Heart left ventricle (tissue), 13 donors: ENCODE measurements at regions not wholly inside any gene's neighbourhood (a gene's known extent, or its start where the extent isn't known, plus 50 kb on each side); places are given as distances from the start of the nearest gene placed in this dataset.

Experiments
- CTCF ChIP-seq, 12 donors: fragments of 200-600 bp; sonication (generic) in 4 of 12; IDR thresholded peaks; one replicate each; pipeline versions ENCODE4 v1.5.0 to v1.8.0; 2018 to 2022; ENCODE audit warnings: antibody characterized with exemption in 12 of 12, mild to moderate bottlenecking in 5 of 12
- POLR2A ChIP-seq, 2 donors: fragments of 450-650 bp; IDR thresholded peaks; one replicate each; pipeline ENCODE4 v1.6.1; 2017; ENCODE audit warnings: antibody characterized with exemption in 2 of 2, mild to moderate bottlenecking in 2 of 2, moderate library complexity in 2 of 2
- donor health status: ischemic (EF 13 %, LVEDD 7.1; RV severe dilation, severe dysfunction).
- donor health status: DM: no; HTN: yes; CAD: no.
- donor health status: DM: no; HTN: no; CAD: no.
- donor health status: ischemic (EF 25% LVEDD 6.9; RV normal size, moderate dysfunction).
- donor health status: ischemic (EF 25% LVEDD 5.7; RV mildly dilated, moderate dysfunction).
- donor health status: ischemic (EF 35%, LVEDD 5.7; RV mildly dilated, moderate dysfunction).
- donor health status: nonischemic (EF 11% LVEDD 7.7; RV severe dilation, severe dysfunction).
- donor health status: DM: yes; HTN: yes; CAD: no.
- donor health status: PGD.
- donor health status: ischemic (EF 29% LVEDD 5.4; RV normal size, mild dysfunction).
- donor health status: nonischemic (EF 23%, LVEDD 6.1; RV moderate dilation, normal function).

GRCh38 chr13:88246239-88246638 lies 575.1 kb downstream of the SLITRK5 start:
- no peak for TF ChIP-seq CTCF (IDR thresholded peaks at IDR 0.05)
- TF ChIP-seq POLR2A (IDR thresholded peaks at IDR 0.05): no peak
